Neural cell (in vitro differentiated cells): ENCODE measurements at regions not wholly inside any gene's neighbourhood (a gene's known extent, or its start where the extent isn't known, plus 50 kb on each side); places are given as distances from the start of the nearest gene placed in this dataset.
"Not testable (repeated sequence)": the region's sequence is repeated elsewhere in the genome, so short reads cannot be mapped to it uniquely, and the experiment has no call there.

Experiments
- H2AFZ ChIP-seq: fragments of 200-600, 300-800 bp; sonication (generic), shearing (Covaris generic); 2 replicates; pipeline ENCODE4 v1.6.0; 2014; ENCODE audit warnings: low read depth, mild to moderate bottlenecking, antibody characterized with exemption, low read length, moderate library complexity
- H3F3A ChIP-seq: fragments of 200-600 bp; shearing (Covaris generic); 2 replicates; pipeline ENCODE4 v1.6.1; 2016; ENCODE audit warnings: mild to moderate bottlenecking, moderate library complexity, mixed read lengths, antibody characterized with exemption, low read length; ENCODE audit not compliant: insufficient read depth, poor library complexity, severe bottlenecking
- H3K27ac ChIP-seq: fragments of 200-600, 300-800 bp; sonication (generic), shearing (Covaris generic); 2 replicates; pipeline ENCODE4 v1.5.1; 2014; ENCODE audit warnings: mild to moderate bottlenecking, low read length, moderate library complexity
- H3K27me3 ChIP-seq: fragments of 300-800, 200-600 bp; sonication (generic), shearing (Covaris generic); 2 replicates; pipeline ENCODE4 v1.6.0; 2014; ENCODE audit warnings: mild to moderate bottlenecking, low read depth, low read length, moderate library complexity; ENCODE audit not compliant: insufficient read depth
- H3K36me3 ChIP-seq: fragments of 300-800, 200-600 bp; sonication (generic), shearing (Covaris generic); 2 replicates; pipeline ENCODE4 v1.5.1; 2014; ENCODE audit warnings: mild to moderate bottlenecking, antibody characterized with exemption, low read length, moderate library complexity; ENCODE audit not compliant: insufficient read depth
- H3K4me2 ChIP-seq: fragments of 300-800, 200-600 bp; sonication (generic), shearing (Covaris generic); 2 replicates; pipeline ENCODE4 v1.6.0; 2014; ENCODE audit warnings: mild to moderate bottlenecking, low read length
- H3K4me3 ChIP-seq: fragments of 300-800, 200-600 bp; sonication (generic), shearing (Covaris generic); 2 replicates; pipeline ENCODE4 v1.5.1; 2014; ENCODE audit warnings: mild to moderate bottlenecking, low read length, moderate library complexity
- H3K79me2 ChIP-seq: fragments of 200-600 bp; shearing (Covaris generic); replicated peaks from 2 replicates; pipeline ENCODE4 v1.6.0; 2014; ENCODE audit warnings: mild to moderate bottlenecking, low read length, moderate library complexity; ENCODE audit not compliant: insufficient read depth
- H3K9ac ChIP-seq: fragments of 300-800, 200-600 bp; sonication (generic), shearing (Covaris generic); 2 replicates; pipeline ENCODE4 v1.6.1; 2016; ENCODE audit warnings: mild to moderate bottlenecking, low read length, mixed read lengths
- H3K9me2 ChIP-seq: fragments of 200-600 bp; shearing (Covaris generic); 2 replicates; pipeline ENCODE4 v1.6.1; 2016; ENCODE audit warnings: mild to moderate bottlenecking, low read length, mixed read lengths; ENCODE audit not compliant: insufficient read depth
- H3K9me3 ChIP-seq: fragments of 200-600, 300-800 bp; sonication (generic), shearing (Covaris generic); 2 replicates; pipeline ENCODE4 v1.6.1; 2016; ENCODE audit warnings: mild to moderate bottlenecking, mixed run types, low read length, moderate library complexity, mixed read lengths
- H4K20me1 ChIP-seq: fragments of 200-600 bp; shearing (Covaris generic); 2 replicates; pipeline ENCODE4 v1.6.1; 2016; ENCODE audit warnings: mild to moderate bottlenecking, mixed run types; ENCODE audit not compliant: insufficient read depth
- CTCF ChIP-seq: fragments of 450-650 bp; IDR thresholded peaks from 2 replicates; pipeline ENCODE4 v1.5.1; 2014; ENCODE audit warnings: antibody characterized with exemption, mild to moderate bottlenecking, moderate library complexity; ENCODE audit not compliant: poor library complexity, severe bottlenecking
- EP300 ChIP-seq: fragments of 450-650 bp; conservative IDR thresholded peaks from 2 replicates; pipeline ENCODE4 v1.6.1; 2014; ENCODE audit warnings: antibody characterized with exemption, mild to moderate bottlenecking, moderate library complexity; ENCODE audit not compliant: poor library complexity, severe bottlenecking
- EZH2 ChIP-seq: fragments of 200-600, 300-800 bp; shearing (Covaris generic), sonication (generic); IDR thresholded peaks from 2 replicates; pipeline ENCODE4 v1.6.1; 2014; ENCODE audit warnings: antibody characterized with exemption, low read length, borderline replicate concordance, mild to moderate bottlenecking; ENCODE audit not compliant: insufficient read depth, poor library complexity, severe bottlenecking
- MXI1 ChIP-seq: fragments of 450-650 bp; conservative IDR thresholded peaks from 2 replicates; pipeline ENCODE4 v1.6.1; 2014; ENCODE audit warnings: antibody characterized with exemption, mild to moderate bottlenecking; ENCODE audit not compliant: poor library complexity, severe bottlenecking
- POLR2AphosphoS5 ChIP-seq: IDR thresholded peaks from 2 replicates; pipeline ENCODE4 v1.6.1; 2012
- RAD21 ChIP-seq: fragments of 450-650 bp; conservative IDR thresholded peaks from 2 replicates; pipeline ENCODE4 v1.6.1; 2014; ENCODE audit warnings: antibody characterized with exemption, mild to moderate bottlenecking, moderate library complexity
- REST ChIP-seq: IDR thresholded peaks from 2 replicates; pipeline ENCODE4 v1.6.1; 2012; ENCODE audit warnings: borderline replicate concordance
- SMC3 ChIP-seq: fragments of 450-650 bp; conservative IDR thresholded peaks from 2 replicates; pipeline ENCODE4 v1.6.1; 2014; ENCODE audit warnings: antibody characterized with exemption, mild to moderate bottlenecking, moderate library complexity; ENCODE audit not compliant: poor library complexity
- TAF1 ChIP-seq: IDR thresholded peaks from 2 replicates; pipeline ENCODE4 v1.6.1; 2012; ENCODE audit warnings: low read depth

- no peak overlapping the region for H2AFZ ChIP-seq
- H4K20me1 ChIP-seq, result no peaks in the 10 kb centered on the region
- H3K9me2 ChIP-seq, result no peaks in the 10 kb centered on the region
- H3K27ac ChIP-seq, result no peak overlapping the region
- no peak overlapping the region for H3K9ac ChIP-seq
- no peak for TF ChIP-seq EP300
- no peak for TF ChIP-seq SMC3
- TF ChIP-seq CTCF, result no peak
- TF ChIP-seq EZH2, result no peak
- no peak for TF ChIP-seq MXI1
- no peak for TF ChIP-seq POLR2AphosphoS5
- no peaks in the 10 kb centered on the region for H3K9me3 ChIP-seq
- no peak overlapping the region for H3K4me3 ChIP-seq
- H3F3A ChIP-seq, result no peaks in the 10 kb centered on the region
- no peak overlapping the region for H3K4me2 ChIP-seq
- no peaks in the 10 kb centered on the region for H3K36me3 ChIP-seq
- no peaks in the 10 kb centered on the region for H3K79me2 ChIP-seq
- H3K27me3 ChIP-seq, result no peaks in the 10 kb centered on the region
Observed at GRCh38 chrX:3479026-3479425, 132.6 kb upstream of the MXRA5 start.

- no peaks in the 10 kb centered on the region for H3K27me3 ChIP-seq
- no peak overlapping the region for H3K4me3 ChIP-seq
- H3K27ac ChIP-seq, result no peak overlapping the region
- no peak overlapping the region for H3K9ac ChIP-seq
- no peak overlapping the region for H2AFZ ChIP-seq
- no peaks in the 10 kb centered on the region for H3K79me2 ChIP-seq
- H3K4me2 ChIP-seq, result no peak overlapping the region
- TF ChIP-seq EP300, result no peak
- no peak for TF ChIP-seq POLR2AphosphoS5
- TF ChIP-seq TAF1, result no peak
- no peak for TF ChIP-seq REST
- no peak for TF ChIP-seq EZH2
- no peak for TF ChIP-seq SMC3
- TF ChIP-seq CTCF, result no peak
- TF ChIP-seq RAD21, result no peak
- no peak for TF ChIP-seq MXI1
- H3K9me2 ChIP-seq, result no peaks in the 10 kb centered on the region
- no peaks in the 10 kb centered on the region for H3K9me3 ChIP-seq
- no peaks in the 10 kb centered on the region for H4K20me1 ChIP-seq
- no peaks in the 10 kb centered on the region for H3K36me3 ChIP-seq
- no peaks in the 10 kb centered on the region for H3F3A ChIP-seq
Observed at GRCh38 chrX:3476973-3477372, 130.5 kb upstream of the MXRA5 start.

GRCh38 chrX:3470211-3470679 is 123.8 kb upstream of the MXRA5 start:
- not testable (repeated sequence) for H3K79me2 ChIP-seq, H3K36me3 ChIP-seq, H3K27me3 ChIP-seq, H3K4me3 ChIP-seq, H3F3A ChIP-seq, H4K20me1 ChIP-seq, H3K9ac ChIP-seq, H3K4me2 ChIP-seq, H3K9me3 ChIP-seq, H3K27ac ChIP-seq, H2AFZ ChIP-seq, H3K9me2 ChIP-seq
